ENCODE measurements at regions not wholly inside any gene's neighbourhood (a gene's known extent, or its start where the extent isn't known, plus 50 kb on each side); places are given as distances from the start of the nearest gene placed in this dataset.

- TF ChIP-seq CTCF (conservative IDR thresholded peaks at IDR 0.05; ENCODE audit: low read length) (no peak), EZH2phosphoT487 (IDR thresholded peaks at IDR 0.05; ENCODE audit: borderline replicate concordance, low read depth, low read length) (no peak)
Observed at GRCh38 chr5:146273109-146273508, 65.5 kb upstream of the POU4F3 start.

All from OCI-LY7 (cell line).